ENCODE measurements at regions not wholly inside any gene's neighbourhood (a gene's known extent, or its start where the extent isn't known, plus 50 kb on each side); places are given as distances from the start of the nearest gene placed in this dataset.

DNA sequence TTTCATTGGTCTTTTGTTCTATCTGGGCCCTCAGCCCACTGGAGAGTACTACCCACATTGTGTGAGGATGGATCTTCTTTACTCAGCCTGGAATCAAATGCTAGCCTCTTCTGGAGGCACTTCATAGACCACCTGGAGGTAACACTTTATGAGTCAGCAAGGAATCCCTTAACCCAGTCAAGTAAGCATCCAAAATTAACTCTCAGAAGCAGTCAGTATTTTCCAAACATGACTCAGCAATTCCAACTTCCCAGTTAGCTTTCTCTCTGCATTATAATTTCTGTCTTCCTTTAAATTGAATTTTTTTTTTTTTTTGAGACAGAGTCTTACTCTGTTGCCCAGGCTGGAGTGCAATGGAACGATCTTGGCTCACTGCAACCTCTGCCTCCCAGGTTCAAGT, 142.7 kb downstream of the ACKR3 start:
- DNase-seq (ENCODE audit: low read depth in 4 of 4, low spot score in 3 of 4) = no peak

DNA sequence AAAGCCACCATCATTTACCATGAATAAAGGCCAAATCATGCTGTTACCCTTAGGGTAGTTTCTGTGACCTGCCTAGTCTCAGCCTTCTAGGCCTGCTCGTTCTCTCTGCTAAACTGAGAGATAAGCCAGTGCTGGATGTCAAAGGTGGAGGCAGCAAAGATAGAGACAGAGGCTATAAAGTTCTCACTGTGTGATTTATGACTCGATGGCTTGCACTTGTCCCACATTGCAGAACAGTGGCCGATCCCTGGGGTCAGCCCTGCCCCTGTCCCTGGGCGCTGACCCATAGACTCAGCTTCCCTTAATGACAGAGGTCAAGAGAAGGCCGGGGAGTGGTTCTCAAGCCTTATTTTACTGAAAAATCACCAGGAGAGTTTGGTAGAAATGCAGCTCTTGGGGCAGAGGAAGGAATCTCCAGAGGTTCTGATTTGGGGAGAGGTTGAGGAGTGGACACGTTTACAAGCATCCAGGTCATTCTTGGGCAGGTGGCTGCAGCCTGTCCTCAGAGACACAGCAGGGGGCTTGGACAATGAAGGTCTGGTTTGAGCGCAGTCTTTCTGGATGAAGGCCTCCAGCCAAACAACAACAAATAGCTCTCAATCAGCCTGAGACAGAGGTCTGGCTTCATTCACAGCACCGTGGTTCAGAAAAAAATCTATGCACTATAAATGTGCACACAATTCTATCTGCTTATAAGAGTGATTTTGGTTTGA, 143.5 kb downstream of the ACKR3 start:
- DNase-seq (ENCODE audit: low read depth in 4 of 4, low spot score in 3 of 4) = no peak

DNA sequence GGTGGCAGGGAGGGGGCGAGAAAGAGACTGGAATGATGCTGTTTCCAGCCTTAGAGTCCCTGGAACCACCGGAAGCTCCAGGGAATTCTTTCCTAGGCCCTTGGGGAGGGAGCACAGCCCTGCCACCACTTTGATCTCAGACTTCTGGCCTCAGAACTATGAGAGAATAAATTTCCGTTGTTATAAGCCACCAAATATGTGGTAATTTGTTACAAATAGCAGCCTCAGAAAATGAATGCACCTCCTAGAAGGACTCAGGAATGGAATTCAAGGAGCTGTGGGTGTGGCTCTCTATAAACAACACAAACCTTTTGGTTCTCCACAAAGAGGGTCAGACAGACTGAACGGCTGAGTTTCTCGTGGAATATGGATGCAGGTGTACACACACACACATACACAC, 144.5 kb downstream of the ACKR3 start:
- DNase-seq (ENCODE audit: low read depth in 4 of 4, low spot score in 3 of 4) = no peak

DNA sequence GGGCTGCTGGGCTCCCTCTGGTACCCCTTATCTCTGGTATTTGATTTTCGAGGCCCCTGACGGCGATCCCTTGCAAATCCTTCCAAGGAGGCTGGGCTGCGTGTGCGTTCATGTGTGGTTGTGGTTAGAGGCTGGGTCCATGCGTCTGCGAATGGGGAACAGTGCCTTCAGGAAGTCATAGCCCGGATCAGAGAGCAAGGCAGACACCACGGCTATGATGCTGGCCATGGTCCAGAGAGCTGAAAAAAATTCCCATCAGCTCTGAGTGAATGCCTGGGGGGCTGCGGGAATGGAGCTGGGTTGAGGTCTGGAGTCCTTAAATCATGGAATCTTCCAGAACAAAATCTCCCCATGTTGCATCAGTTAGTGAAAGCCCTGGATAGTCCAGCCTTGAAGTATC, 145.5 kb downstream of the ACKR3 start:
- no peak for DNase-seq (ENCODE audit: low read depth in 4 of 4, low spot score in 3 of 4)

DNA sequence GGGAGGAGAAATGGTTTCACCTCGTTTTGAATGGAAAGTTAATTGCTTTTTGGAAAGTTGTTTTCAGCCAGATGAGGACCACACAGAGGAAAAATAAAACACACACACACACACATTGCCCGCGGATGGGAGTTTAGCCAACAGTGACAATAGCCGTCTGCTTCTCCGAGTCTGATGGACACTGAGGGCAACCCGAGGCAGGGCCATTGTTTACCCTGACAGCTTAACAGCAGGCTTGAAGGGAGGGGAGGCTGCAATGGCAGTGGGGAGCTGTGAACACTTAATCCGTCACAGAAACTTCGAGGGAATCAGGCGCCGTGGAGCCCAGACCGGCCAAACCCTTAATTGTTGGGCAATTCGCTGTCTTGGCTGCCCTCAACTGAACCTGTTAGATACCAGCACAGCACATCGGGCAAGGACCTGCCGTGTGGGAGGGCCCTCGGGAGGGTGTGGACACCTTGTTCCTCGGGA, 145.9 kb downstream of the ACKR3 start:
- peak in 1 of 4 donors; percentile 40 for DNase-seq (ENCODE audit: low read depth in 4 of 4, low spot score in 3 of 4)

DNA sequence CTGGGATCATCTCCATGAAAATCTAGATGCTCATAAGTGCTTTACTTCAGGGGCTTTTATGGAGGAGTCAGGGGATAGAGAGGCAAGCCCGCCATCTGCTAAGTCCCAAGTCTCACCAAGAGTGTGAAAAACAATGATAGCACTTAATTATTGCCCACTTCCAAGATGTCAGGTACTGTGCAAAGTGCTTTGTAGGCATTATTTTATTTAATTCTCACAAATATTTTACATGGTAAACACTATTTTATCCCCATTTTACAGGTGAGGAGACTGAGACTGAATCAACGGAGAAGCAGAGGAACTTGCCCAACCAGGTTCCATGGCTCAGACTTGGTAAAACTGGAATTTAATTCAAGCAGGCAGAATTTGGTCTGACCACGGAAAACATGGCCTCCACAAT, 147.5 kb downstream of the ACKR3 start:
- DNase-seq (ENCODE audit: low read depth in 4 of 4, low spot score in 3 of 4) = no peak

DNA sequence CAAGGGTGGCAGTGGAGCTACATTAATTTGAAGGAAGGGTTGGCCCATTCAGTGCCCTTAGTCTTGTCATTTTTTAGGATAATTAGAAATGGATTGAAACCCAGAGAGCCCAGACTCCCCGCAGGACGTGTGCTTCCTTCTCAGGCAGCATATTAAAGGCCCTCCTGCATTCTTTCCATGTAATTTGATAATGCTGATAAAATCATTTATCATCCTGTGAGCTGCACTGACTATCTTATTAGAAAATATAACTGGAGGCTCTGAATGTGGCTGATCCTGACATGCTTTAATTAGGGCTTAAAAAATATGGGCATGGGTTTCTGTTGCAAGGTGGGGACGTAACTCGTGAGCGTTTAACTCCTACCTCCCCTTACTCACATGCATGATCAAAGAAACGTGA, 148.1 kb downstream of the ACKR3 start:
- DNase-seq (ENCODE audit: low read depth in 4 of 4, low spot score in 3 of 4) = no peak

DNA sequence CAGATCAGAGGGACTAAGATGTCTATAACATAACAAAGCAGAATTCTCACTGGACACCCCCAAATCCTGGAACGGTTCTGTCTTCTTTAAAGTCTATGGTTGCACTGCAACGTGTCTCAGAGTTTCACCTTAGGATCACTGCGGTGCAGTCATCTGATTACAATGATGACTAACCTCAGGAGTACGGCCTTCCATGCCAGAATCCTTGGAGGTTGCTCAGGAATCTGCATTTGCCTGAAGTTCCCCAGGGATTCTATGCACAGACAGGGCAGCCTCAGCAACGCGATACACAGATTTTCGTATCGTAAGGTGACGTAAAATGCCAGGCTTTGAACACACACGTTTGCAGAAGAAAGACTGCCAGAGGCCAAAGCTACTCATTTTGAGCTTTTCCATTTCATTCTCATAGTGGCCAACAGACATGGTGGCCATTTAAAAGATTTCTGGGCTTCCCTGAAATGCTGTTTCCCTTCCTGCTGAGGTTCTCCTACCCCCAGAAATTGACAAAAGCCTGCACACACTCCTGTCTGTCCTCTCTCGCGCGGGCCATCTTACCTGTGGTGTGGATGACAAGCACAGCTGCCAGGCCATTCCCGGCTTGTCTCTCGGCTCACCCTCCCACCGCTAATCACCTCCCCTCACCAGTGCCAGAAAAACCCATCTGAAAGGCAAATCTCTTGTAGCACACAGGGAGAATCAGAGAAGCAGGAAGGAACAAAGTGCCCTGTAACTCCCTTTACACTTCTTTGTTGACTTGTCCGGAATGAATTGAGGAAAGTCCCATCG, 148.8 kb downstream of the ACKR3 start:
- no peak for DNase-seq (ENCODE audit: low read depth in 4 of 4, low spot score in 3 of 4)

DNA sequence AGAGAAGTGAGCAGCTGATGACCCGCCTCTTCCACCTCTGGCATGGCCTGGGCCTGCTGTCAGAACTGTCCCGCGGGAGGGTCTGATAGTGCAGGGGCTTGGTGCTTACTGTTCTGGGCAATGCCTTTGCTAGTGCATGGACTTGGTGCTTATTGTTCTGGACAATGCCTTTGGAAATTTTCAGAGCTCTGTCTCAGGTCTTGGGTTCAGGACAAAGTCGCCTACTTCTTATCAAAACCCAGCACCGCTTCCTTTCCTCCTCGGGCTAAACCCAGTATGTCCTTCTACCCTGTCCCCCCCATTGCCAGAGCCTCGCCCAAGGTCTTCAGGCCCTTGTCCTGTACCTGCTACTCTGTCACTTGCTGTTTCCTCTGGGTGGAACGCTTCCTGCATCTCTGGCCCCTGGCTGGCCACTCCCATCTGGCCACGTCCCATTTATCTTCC, 149.6 kb downstream of the ACKR3 start:
- DNase-seq (ENCODE audit: low read depth in 4 of 4, low spot score in 3 of 4) = no peak

DNA sequence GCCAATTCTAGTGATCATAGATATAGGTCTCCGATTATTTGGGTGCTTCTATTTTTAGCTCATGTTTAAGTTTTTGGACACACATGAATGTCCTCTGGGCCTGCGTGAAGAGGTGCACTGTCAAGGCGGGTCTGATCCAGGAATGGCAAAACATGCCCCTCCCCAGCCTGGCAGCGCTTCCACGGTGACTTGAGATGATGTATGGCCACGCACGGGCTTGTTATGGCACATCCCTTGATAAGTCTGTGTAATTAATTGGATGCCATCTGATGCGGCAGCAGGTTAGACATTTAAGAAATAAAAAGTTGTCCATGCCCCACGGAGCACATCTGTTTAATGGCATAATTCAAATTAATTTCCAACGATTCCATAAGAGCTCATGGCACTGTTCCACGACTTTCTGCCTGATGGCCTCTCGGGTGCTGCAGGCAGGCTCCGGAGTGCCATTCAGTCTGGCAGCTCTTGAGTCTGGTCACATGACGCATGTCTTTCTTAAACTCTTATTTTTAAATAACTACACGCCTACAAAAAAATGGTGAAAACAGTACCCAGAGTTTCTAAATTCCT, 151.4 kb downstream of the ACKR3 start:
- DNase-seq (ENCODE audit: low read depth in 4 of 4, low spot score in 3 of 4) = no peak

DNA sequence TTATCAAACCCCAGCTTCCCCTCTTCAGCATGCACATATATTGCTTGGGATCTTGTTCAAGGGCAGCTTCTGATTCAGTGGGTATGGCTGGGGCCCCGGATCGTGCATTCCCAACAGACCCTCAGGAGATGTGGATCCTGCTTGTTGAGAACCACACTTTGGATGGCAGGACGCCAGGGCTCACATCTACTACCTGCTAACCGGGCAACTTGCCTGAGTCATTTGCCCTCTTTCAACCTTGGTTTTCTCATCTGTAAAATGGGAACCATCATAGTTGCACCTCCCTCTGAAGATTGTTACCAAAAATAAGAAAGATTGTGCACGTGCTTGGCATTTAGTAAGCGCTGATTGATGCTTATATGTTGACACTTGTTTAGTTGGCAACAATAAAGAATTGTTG, 154.6 kb downstream of the ACKR3 start:
- no peak for DNase-seq (ENCODE audit: low read depth in 4 of 4, low spot score in 3 of 4)

DNA sequence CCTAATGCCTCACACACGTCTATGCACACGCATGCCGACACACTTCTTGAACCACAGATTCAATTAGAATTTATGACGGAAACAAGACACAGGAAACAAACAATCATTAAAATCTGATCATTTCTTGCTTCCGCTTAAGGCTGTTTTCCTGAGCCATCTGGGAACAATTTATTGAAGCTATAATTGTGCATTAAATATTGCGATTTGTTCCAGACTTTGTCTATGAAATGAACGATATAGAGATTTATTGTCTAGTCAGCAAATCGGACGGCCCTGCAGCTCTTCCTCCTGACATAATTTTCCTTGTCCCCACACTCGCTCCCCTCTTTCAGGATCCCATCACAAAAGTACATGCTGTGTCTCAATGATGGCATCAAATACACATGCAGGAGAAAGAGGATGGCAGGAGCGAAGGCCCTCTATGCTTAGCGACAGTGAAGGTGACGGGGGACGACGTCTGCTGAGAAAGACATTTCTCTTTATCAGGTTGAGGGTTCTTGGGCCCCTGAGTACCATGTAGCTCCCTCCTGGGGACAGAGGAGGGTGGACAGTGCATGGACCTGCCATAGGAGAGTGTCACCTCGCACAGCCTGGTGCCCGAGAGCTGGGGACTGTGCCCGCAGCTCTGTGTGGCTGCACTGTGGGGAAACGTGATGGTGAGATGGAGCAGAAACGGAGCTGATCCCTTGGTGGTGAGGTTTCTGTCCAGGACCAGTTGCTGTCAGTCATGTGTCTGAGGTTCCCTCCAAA, 157.3 kb downstream of the ACKR3 start:
- no peak for DNase-seq (ENCODE audit: low read depth in 4 of 4, low spot score in 3 of 4)

DNA sequence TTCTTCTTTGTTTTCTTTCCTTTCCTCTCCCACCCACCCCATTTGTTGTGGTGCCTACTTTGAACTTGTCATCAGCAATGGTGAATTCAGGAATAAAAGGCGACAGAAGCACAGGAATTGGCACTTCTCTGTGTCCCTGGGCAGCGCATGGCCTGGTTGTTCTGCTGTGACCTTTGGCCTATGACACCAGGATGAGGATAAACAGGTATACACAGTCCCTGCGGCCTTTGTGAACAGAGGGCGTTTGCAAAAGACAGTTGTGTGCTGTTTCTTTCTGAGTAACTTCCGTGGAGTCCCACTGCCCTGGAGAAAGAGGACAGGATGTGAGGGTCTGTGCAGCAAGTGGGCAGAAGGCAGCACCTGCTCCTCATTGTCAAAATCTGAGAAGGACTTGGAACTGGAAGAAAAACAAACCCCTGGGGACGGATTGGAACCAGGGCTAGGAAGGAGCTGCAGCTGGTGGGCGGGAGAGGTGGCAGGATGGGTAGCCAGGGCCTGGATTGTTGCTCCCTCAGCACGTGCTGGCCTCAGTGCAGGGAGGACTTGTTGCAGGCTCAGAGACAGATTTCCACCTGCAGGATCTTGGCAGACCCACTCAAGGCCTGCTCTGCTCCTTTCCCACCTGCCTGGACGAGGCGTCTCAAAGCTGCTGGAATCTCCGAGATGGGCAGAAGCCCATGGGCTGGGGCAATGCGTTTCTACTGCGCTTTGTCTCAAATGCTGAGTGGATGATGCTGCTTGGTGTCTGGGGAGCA, 159.5 kb downstream of the ACKR3 start:
- DNase-seq (ENCODE audit: low read depth in 4 of 4, low spot score in 3 of 4) = no peak

DNA sequence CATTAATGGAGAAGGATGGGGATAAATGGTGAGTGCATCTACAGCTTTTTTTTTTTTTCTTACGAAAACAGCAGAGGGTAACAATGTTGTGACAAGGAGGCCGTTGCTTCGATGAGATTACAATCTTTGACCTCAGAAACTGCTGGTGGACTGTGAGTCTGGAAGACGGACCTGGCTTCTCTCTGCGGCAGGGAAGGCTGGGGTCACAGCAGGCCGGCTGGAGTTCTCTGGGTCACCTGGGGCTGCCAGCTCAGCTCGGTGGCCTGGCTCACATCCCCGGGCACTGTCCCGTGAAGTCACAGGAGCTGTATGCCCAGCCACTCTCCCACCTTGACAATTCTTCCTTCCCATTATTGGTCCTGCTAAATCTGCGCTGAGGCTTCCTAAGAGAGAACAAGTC, 160.8 kb downstream of the ACKR3 start:
- no peak for DNase-seq (ENCODE audit: low read depth in 4 of 4, low spot score in 3 of 4)

DNA sequence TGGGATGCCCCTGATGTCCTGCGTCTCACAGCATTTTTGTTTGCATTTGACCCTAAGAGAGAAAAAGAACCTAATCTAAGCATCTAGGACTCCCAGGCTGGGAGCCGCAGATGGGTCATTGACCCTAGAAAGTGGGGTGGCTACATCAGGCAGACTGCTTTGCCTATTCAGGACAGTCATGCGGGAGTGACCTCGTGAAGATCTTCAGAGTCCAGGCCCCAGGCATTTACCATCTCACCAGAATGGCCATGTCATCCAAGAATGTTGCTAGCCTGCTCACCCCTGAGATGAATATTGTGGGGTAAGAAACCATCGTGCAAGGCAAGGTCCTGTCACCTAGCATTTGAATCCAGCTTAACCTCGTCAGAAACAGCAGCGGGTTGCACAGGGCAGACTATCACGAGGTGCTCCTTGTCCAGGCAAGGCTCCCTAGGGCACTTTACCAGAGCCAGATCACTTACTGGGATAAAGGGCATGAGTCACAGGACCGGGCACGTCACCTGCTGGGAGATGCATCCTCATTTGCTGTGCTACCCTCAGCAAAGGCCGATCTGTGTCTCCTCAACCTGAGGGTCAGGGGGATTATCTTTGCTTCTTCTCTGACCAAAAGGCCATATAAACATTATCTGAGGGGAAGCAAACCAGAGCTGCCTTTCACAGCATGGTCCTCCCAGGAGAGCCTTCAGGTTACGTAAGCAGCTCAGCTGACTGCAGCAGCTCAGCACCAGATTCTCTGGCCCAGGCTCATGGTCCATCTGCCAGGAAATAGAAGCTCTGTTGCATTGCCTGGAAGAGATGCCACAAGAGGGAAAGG, 162.3 kb downstream of the ACKR3 start:
- no peak for DNase-seq (ENCODE audit: low read depth in 4 of 4, low spot score in 3 of 4)

DNA sequence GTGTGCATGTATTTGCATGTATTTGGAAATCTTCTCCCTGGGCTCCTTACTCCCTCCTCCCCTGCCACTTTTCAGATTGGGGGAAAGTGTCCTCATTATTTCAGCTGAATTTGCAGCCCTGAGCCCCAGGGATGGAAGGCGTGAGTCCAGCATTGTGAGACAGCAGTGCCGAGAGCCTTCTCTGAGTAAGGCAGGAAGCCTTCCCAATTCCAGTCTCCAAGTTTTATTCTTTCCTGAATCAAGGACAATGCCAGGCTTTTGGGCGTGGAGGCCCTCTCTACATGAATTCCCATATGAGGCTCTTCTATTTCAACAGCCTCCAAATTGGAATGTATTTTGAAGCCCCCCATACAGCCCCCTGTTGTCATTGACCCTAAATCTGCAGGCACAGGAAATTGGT, 163.5 kb downstream of the ACKR3 start:
- no peak for DNase-seq (ENCODE audit: low read depth in 4 of 4, low spot score in 3 of 4)

DNA sequence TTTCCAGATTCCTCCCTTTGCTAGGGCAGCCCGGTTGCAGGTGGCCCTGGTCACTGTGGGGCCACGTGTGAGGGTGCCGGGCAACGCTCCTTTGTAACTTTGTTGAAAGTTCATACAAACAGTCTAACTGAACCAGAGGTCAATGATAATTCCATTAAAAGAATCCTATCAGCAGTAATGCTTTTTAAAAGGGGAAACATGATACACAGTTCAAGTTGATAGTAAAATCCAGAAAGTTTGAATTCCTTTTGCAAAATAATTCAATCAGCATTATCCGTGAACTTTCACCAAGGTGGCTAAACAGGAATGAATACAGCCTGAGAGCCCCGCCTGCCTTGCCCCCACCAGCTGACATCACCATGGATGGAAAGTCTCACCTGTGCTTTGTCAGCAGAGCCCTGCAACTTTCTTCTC, 166.2 kb downstream of the ACKR3 start:
- DNase-seq (ENCODE audit: low read depth in 4 of 4, low spot score in 3 of 4) = no peak

DNA sequence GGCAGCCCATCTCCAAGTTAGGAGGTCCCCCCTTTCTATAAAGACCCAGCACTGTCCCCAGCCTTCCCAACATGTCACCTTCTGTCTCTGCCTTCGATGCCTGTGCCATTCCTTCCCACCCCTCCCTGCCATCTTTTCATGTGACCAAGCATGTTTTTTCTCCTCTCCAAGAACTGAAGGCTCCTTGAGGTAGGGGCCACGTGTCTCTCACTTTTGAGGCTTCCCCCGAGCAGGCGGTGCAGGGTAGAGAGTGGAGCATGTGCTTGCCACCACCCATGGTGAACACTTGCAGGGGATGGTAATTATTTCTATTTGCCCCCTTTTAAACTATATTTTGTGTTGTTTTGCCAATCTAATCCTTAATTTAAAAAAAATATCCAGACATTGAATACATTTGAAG, 168.4 kb downstream of the ACKR3 start:
- DNase-seq (ENCODE audit: low read depth in 4 of 4, low spot score in 3 of 4) = no peak

DNA sequence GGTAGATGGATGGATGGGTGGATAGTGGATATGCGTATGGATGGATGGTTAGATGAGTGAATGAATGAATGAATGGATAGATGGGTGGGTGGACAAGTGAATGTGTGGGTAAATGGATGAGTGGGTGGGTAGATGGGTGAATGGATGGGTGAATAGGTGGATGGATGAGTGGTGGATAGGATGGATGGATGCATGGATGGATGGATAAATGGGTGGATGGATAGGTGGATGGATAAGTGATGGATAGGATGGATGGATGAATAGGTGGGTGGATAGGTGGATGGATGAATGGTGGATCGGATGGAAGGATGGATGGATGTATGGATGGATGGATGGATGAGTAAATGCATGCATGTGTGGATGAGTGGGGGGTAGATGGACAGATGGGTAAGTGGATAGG, 169.3 kb downstream of the ACKR3 start:
- no peak for DNase-seq (ENCODE audit: low read depth in 4 of 4, low spot score in 3 of 4)

DNA sequence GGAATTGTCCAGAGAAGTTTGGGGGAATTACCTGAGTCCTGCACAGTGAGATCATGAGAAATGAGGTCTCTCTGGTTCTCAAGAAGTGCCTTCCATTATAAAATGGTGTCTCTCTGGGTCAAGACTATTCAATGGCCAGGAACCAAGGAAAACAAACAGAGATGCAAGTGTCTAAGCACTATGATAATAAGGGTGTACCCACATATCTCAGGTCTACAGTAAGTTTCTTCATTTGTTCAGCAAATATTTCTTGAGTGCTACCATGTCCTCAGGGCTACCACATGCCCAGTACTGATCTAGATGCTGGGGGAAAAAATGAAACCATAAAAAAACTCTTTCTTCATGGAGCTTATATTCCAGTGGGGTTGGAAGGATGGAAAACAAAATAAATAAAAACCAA, 170.0 kb downstream of the ACKR3 start:
- DNase-seq (ENCODE audit: low read depth in 4 of 4, low spot score in 3 of 4) = no peak
